HCT116 (cell line): ENCODE measurements at regions not wholly inside any gene's neighbourhood (a gene's known extent, or its start where the extent isn't known, plus 50 kb on each side); places are given as distances from the start of the nearest gene placed in this dataset.

Source experiments
- ATAC-seq: fragments of 200-7000 bp; cut with Tn5 transposase; 2 replicates; pipeline ENCODE4 v1.9.1; 2020; ENCODE audit warnings: mild to moderate bottlenecking, moderate library complexity
- BruUV-seq: library from RNA; stranded (reverse); fragments of 400-500 nt; replicated peaks from 2 replicates; lab custom pipeline; 2021; lab: Mats Ljungman, UMichigan
- CTCF ChIA-PET: fragments of 300-600 bp; sonication (Branson Sonifier 250); formaldehyde crosslinking; loops from one replicate; lab custom pipeline; 2021; ENCODE audit warnings: antibody characterized with exemption; lab: Charles Lee
- POLR2A ChIA-PET: fragments of 300-600, 350-600 bp; sonication (Branson Sonifier 250); formaldehyde crosslinking; loops from one replicate; lab custom pipeline; 2021; ENCODE audit warnings: antibody characterized with exemption; lab: Charles Lee
- RAD21 ChIA-PET, 2 experiments: fragments of 300-600 bp; sonication (Branson Sonifier 250); formaldehyde crosslinking; loops; one replicate each; lab custom pipeline; 2023; ENCODE audit warnings: low total read pairs in 2 of 2; ENCODE audit not compliant: uncharacterized antibody in 2 of 2, unreplicated experiment in 2 of 2, low non-redundant PET in 1 of 2; lab: Charles Lee
- DNase-seq: peaks from one replicate; pipeline ENCODE4 v3.0.0-alpha.2; 2010; ENCODE audit warnings: low read depth, low spot score
- H2AFZ ChIP-seq: fragments of 200-600 bp; shearing (Covaris generic), sonication (generic); 2 replicates; pipeline ENCODE4 v1.6.1; 2017; ENCODE audit warnings: low read depth, mixed run types, mixed read lengths, antibody characterized with exemption, low read length; ENCODE audit not compliant: poor library complexity, severe bottlenecking
- H3K27ac ChIP-seq: 2 replicates; pipeline ENCODE4 v1.5.1; 2012; ENCODE audit warnings: low read depth, low read length
- H3K27me3 ChIP-seq: fragments of 200-600 bp; sonication (generic); 2 replicates; pipeline ENCODE4 v1.6.1; 2016; ENCODE audit warnings: mixed run types, low read length, mixed read lengths; ENCODE audit not compliant: insufficient read depth
- H3K36me3 ChIP-seq, 2 experiments: fragments of 200-500 bp in 1 of 2; fragments of 200-600 bp in 1 of 2; sonication (Bioruptor generic) in 1 of 2; sonication (generic) in 1 of 2; 2 replicates each; pipeline versions ENCODE4 v1.5.1 to v1.6.1; 2014 to 2016; ENCODE audit warnings: low read length in 2 of 2, inconsistent platforms in 1 of 2, mixed read lengths in 1 of 2, mixed run types in 1 of 2; ENCODE audit not compliant: insufficient read depth in 2 of 2, control insufficient read depth in 1 of 2
- H3K4me1 ChIP-seq, 2 experiments: fragments of 200-600 bp in 1 of 2; sonication (generic) in 1 of 2; 2 replicates each; pipeline versions ENCODE4 v1.5.1 to v1.6.1; 2012 to 2017; ENCODE audit warnings: low read length in 2 of 2, inconsistent platforms in 1 of 2, mild to moderate bottlenecking in 1 of 2, mixed read lengths in 1 of 2, mixed run types in 1 of 2, moderate library complexity in 1 of 2; ENCODE audit not compliant: insufficient read depth in 2 of 2, control insufficient read depth in 1 of 2
- H3K4me2 ChIP-seq: fragments of 200-600 bp; sonication (generic); 2 replicates; pipeline ENCODE4 v1.6.1; 2017; ENCODE audit warnings: mixed run types, low read length, mixed read lengths
- H3K4me3 ChIP-seq, 2 experiments: fragments of 200-600 bp in 1 of 2; sonication (generic) in 1 of 2; replicated peaks in 1 of 2; 2 replicates each; pipeline ENCODE4 v1.5.1; 2011 to 2016; ENCODE audit warnings: low read length in 2 of 2, control low read depth in 1 of 2, low read depth in 1 of 2, mild to moderate bottlenecking in 1 of 2, mixed read lengths in 1 of 2, mixed run types in 1 of 2
- H3K79me2 ChIP-seq: fragments of 200-600 bp; sonication (generic); 2 replicates; pipeline ENCODE4 v1.6.1; 2017; ENCODE audit warnings: mild to moderate bottlenecking, mixed run types, low read length, moderate library complexity, mixed read lengths; ENCODE audit not compliant: insufficient read depth
- H3K9ac ChIP-seq: fragments of 200-600 bp; sonication (generic); 2 replicates; pipeline ENCODE4 v1.6.1; 2016; ENCODE audit warnings: low read length, mixed read lengths
- H3K9me2 ChIP-seq: fragments of 200-600 bp; sonication (generic), shearing (Covaris generic); 2 replicates; pipeline ENCODE4 v1.6.1; 2017; ENCODE audit warnings: mixed run types, mild to moderate bottlenecking, moderate library complexity; ENCODE audit not compliant: insufficient read depth
- H3K9me3 ChIP-seq, 2 experiments: fragments of 200-500 bp in 1 of 2; fragments of 200-600 bp in 1 of 2; sonication (Bioruptor generic) in 1 of 2; sonication (generic) in 1 of 2; 2 replicates each; pipeline ENCODE4 v1.6.1; 2014 to 2017; ENCODE audit warnings: low read length in 2 of 2, mixed read lengths in 2 of 2, inconsistent platforms in 1 of 2, low read depth in 1 of 2, mild to moderate bottlenecking in 1 of 2, mixed run types in 1 of 2, moderate library complexity in 1 of 2; ENCODE audit not compliant: control insufficient read depth in 1 of 2, insufficient read depth in 1 of 2
- H4K20me1 ChIP-seq: fragments of 200-600 bp; sonication (generic), shearing (Covaris generic); 2 replicates; pipeline ENCODE4 v1.6.1; 2017; ENCODE audit warnings: mixed run types, mild to moderate bottlenecking, moderate library complexity; ENCODE audit not compliant: insufficient read depth
- CBX3 ChIP-seq: IDR thresholded peaks from 2 replicates; pipeline ENCODE4 v1.6.1; 2012; ENCODE audit warnings: low read depth
- CEBPB ChIP-seq: IDR thresholded peaks from 2 replicates; pipeline ENCODE4 v1.6.1; 2012; ENCODE audit warnings: low read depth
- EGR1 ChIP-seq: IDR thresholded peaks from 2 replicates; pipeline ENCODE4 v1.6.1; 2012; ENCODE audit warnings: low read depth
- ELF1 ChIP-seq: IDR thresholded peaks from 2 replicates; pipeline ENCODE4 v1.6.1; 2012; ENCODE audit warnings: low read depth, borderline replicate concordance
- EZH2 ChIP-seq: fragments of 200-600 bp; sonication (generic); IDR thresholded peaks from 2 replicates; pipeline ENCODE4 v1.6.1; 2017; ENCODE audit warnings: antibody characterized with exemption, mixed run types
- EZH2phosphoT487 ChIP-seq: fragments of 200-600 bp; IDR thresholded peaks from 2 replicates; pipeline ENCODE4 v1.6.1; 2018; ENCODE audit warnings: antibody characterized with exemption, borderline replicate concordance
- FOSL1 ChIP-seq: IDR thresholded peaks from 2 replicates; pipeline ENCODE4 v1.6.1; 2012; ENCODE audit warnings: low read depth
- POLR2A ChIP-seq: IDR thresholded peaks from 2 replicates; pipeline ENCODE4 v1.7.0; 2011; ENCODE audit warnings: borderline replicate concordance; ENCODE audit not compliant: insufficient read depth, insufficient read length; ENCODE audit errors: extremely low read depth
- POLR2AphosphoS5 ChIP-seq: IDR thresholded peaks from 2 replicates; pipeline ENCODE4 v1.6.1; 2011; ENCODE audit warnings: mild to moderate bottlenecking, low read depth, low read length, moderate library complexity
- RAD21 ChIP-seq: IDR thresholded peaks from 2 replicates; pipeline ENCODE4 v1.6.1; 2012; ENCODE audit warnings: low read depth, mild to moderate bottlenecking
- SRF ChIP-seq: IDR thresholded peaks from 2 replicates; pipeline ENCODE4 v1.6.1; 2012; ENCODE audit warnings: low read depth
- YY1 ChIP-seq: IDR thresholded peaks from 2 replicates; pipeline ENCODE4 v1.6.1; 2011; ENCODE audit warnings: low read length, low read depth, moderate library complexity, mild to moderate bottlenecking; ENCODE audit not compliant: insufficient replicate concordance; ENCODE audit errors: extremely low read depth
- ZFX ChIP-seq: fragments of 450-650 bp; IDR thresholded peaks from 2 replicates; pipeline ENCODE4 v1.6.1; 2017
- ZNF274 ChIP-seq: fragments of 200-500 bp; sonication (Bioruptor generic); IDR thresholded peaks from 2 replicates; pipeline ENCODE4 v1.6.1; 2014; ENCODE audit warnings: mild to moderate bottlenecking, low read depth, low read length, inconsistent platforms
- intact Hi-C: fragments of 100-400 bp; cut with micrococcal nuclease; formaldehyde crosslinking; loops from 2 replicates; pipeline ENCODE4 v1.10.0; 2022
- TF ChIP-seq, protein P1 (sequence below): IDR thresholded peaks from 2 replicates; pipeline ENCODE4 v1.6.1; 2011; ENCODE audit warnings: mild to moderate bottlenecking, low read length, moderate library complexity; ENCODE audit not compliant: insufficient replicate concordance; ENCODE audit errors: extremely low read depth
- TF ChIP-seq, protein P2 (sequence below), 3 experiments: fragments of 200-600 bp in 1 of 3; sonication (generic) in 1 of 3; IDR thresholded peaks in 2 of 3; conservative IDR thresholded peaks in 1 of 3; 2 replicates each; pipeline ENCODE4 v1.5.1; 2012 to 2017; ENCODE audit warnings: low read depth in 2 of 3, low read length in 2 of 3, antibody characterized with exemption in 1 of 3, borderline replicate concordance in 1 of 3, control low read depth in 1 of 3, mild to moderate bottlenecking in 1 of 3, mixed read lengths in 1 of 3, mixed run types in 1 of 3, moderate library complexity in 1 of 3; ENCODE audit not compliant: insufficient read depth in 1 of 3
- TF ChIP-seq, protein P3 (sequence below): IDR thresholded peaks from 2 replicates; pipeline ENCODE4 v1.6.1; 2012

DNA sequence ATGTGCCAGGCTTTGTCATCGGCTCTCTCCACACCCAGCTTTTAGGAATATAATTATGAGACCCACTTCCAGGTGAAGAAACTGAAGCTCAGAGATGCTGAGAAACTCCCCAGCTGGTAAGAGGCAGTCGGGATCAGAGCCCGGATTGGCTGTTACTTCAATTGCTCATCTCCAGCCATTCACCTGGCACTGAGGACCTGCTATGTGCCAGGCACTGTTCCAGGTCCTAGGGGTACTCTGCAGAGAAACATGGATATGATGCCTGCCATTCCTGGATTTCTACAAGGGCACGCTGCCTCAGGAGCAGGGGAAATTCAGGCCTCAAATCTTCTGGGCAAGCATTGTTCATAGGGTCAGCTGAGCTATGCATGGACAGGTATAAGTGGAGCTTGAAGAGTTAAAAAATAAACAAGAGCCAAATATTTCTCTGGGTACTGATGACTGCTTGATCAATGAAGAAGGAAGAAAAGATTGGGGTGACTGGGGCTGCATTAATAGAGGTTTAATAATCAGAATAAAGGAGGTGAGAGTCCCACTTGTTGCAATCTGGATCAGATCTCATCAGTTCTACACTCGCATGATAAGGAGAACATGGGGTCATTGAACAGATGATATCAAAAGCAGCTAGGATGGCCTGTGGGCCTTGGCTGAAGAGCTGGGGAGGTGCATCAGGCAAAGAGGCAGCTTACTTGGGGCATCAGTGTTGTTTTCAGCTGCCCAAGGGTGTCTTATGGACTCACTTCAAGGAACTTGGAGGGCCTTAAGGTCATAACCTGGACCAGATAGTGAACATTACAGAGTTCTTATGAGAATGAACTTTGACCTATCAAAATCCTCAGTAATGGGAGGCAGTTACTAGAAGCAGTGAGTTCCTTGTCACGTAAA is 80.9 kb upstream of the TOX2 start:
- H3K4me3 ChIP-seq = no peak overlapping the region
- DNase-seq = no peak
- no peaks in the 10 kb centered on the region for H3K79me2 ChIP-seq
- POLR2A ChIA-PET = interaction anchor here (0.8 kb wide), 1 partner anchor 11 kb away, joined by 3 read pairs; no protein-coding TSS in a partner anchor
- no peak overlapping the region for H3K27ac ChIP-seq
- TF ChIP-seq CBX3 (no peak), ELF1 (no peak), EZH2 (no peak), POLR2AphosphoS5 (no peak), ZNF274 (no peak), ZFX (no peak), CEBPB (no peak), POLR2A (no peak), EZH2phosphoT487 (no peak), SRF (no peak), RAD21 (no peak), FOSL1 (no peak), YY1 (no peak), EGR1 (no peak)
- TF ChIP-seq, protein P1, sequence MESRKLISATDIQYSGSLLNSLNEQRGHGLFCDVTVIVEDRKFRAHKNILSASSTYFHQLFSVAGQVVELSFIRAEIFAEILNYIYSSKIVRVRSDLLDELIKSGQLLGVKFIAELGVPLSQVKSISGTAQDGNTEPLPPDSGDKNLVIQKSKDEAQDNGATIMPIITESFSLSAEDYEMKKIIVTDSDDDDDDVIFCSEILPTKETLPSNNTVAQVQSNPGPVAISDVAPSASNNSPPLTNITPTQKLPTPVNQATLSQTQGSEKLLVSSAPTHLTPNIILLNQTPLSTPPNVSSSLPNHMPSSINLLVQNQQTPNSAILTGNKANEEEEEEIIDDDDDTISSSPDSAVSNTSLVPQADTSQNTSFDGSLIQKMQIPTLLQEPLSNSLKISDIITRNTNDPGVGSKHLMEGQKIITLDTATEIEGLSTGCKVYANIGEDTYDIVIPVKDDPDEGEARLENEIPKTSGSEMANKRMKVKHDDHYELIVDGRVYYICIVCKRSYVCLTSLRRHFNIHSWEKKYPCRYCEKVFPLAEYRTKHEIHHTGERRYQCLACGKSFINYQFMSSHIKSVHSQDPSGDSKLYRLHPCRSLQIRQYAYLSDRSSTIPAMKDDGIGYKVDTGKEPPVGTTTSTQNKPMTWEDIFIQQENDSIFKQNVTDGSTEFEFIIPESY = no peak
- TF ChIP-seq, protein P2, sequence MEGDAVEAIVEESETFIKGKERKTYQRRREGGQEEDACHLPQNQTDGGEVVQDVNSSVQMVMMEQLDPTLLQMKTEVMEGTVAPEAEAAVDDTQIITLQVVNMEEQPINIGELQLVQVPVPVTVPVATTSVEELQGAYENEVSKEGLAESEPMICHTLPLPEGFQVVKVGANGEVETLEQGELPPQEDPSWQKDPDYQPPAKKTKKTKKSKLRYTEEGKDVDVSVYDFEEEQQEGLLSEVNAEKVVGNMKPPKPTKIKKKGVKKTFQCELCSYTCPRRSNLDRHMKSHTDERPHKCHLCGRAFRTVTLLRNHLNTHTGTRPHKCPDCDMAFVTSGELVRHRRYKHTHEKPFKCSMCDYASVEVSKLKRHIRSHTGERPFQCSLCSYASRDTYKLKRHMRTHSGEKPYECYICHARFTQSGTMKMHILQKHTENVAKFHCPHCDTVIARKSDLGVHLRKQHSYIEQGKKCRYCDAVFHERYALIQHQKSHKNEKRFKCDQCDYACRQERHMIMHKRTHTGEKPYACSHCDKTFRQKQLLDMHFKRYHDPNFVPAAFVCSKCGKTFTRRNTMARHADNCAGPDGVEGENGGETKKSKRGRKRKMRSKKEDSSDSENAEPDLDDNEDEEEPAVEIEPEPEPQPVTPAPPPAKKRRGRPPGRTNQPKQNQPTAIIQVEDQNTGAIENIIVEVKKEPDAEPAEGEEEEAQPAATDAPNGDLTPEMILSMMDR (IDR thresholded peaks at IDR 0.05 in 2 of 3, conservative IDR thresholded peaks at IDR 0.05 in 1 of 3; ENCODE audit: borderline replicate concordance in 1 of 3, insufficient read depth in 1 of 3, low read depth in 2 of 3, low read length in 2 of 3) = no peak
- TF ChIP-seq, protein P3, sequence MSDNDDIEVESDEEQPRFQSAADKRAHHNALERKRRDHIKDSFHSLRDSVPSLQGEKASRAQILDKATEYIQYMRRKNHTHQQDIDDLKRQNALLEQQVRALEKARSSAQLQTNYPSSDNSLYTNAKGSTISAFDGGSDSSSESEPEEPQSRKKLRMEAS = no peak
- H3K27me3 ChIP-seq = no peaks in the 10 kb centered on the region
- intact Hi-C loops = no loop called here
- BruUV-seq = no TSS peak
- H4K20me1 ChIP-seq = no peaks in the 10 kb centered on the region
- H3K9me3 ChIP-seq = no peaks in the 10 kb centered on the region
- H2AFZ ChIP-seq = no peak overlapping the region
- RAD21 ChIA-PET = no interaction called here
- H3K4me2 ChIP-seq = no peak overlapping the region
- H3K9ac ChIP-seq = no peak overlapping the region
- ATAC-seq = no peak
- CTCF ChIA-PET = no interaction called here
- H3K9me2 ChIP-seq = no peaks in the 10 kb centered on the region
- H3K36me3 ChIP-seq = no peaks in the 10 kb centered on the region
- no peaks in the 10 kb centered on the region for H3K4me1 ChIP-seq
